ENCODE measurements at regions not wholly inside any gene's neighbourhood (a gene's known extent, or its start where the extent isn't known, plus 50 kb on each side); places are given as distances from the start of the nearest gene placed in this dataset.

GRCh38 chr6:155985660-155986138, 530.1 kb upstream of the NOX3 start:
- H3K4me1 Mint-ChIP-seq = peaks cover 20% of the 10 kb centered on the region
- no peak for TF ChIP-seq CTCF (IDR thresholded peaks at IDR 0.05; ENCODE audit: unreplicated experiment in 3 of 3)
- H3K36me3 Mint-ChIP-seq (ENCODE audit: low read depth) = no peaks in the 10 kb centered on the region
- no peaks in the 10 kb centered on the region for H3K9me3 Mint-ChIP-seq
- H3K27me3 Mint-ChIP-seq (ENCODE audit: low read depth) = peaks cover 7% of the 10 kb centered on the region
- H3K4me3 Mint-ChIP-seq = no peak overlapping the region
- peak overlapping the region in 2 of 3 experiments; percentile 25 to 40 for H3K27ac Mint-ChIP-seq

GRCh38 chr6:155980768-155981079, 525.1 kb upstream of the NOX3 start:
- Mint-ChIP-seq H3K36me3 (ENCODE audit: low read depth) (no peaks in the 10 kb centered on the region), H3K9me3 (no peaks in the 10 kb centered on the region), H3K27ac (peak overlapping the region in 1 of 3 experiments; percentile 9), H3K27me3 (ENCODE audit: low read depth) (peaks cover 7% of the 10 kb centered on the region), H3K4me1 (peaks cover 33% of the 10 kb centered on the region), H3K4me3 (no peak overlapping the region)
- TF ChIP-seq CTCF (IDR thresholded peaks at IDR 0.05; ENCODE audit: unreplicated experiment in 3 of 3) = no peak

GRCh38 chr6:155980014-155980767, 524.6 kb upstream of the NOX3 start:
- no peaks in the 10 kb centered on the region for H3K9me3 Mint-ChIP-seq
- no peak overlapping the region for H3K27ac Mint-ChIP-seq
- peaks cover 27% of the 10 kb centered on the region for H3K4me1 Mint-ChIP-seq
- H3K27me3 Mint-ChIP-seq (ENCODE audit: low read depth) = peaks cover 7% of the 10 kb centered on the region
- no peaks in the 10 kb centered on the region for H3K36me3 Mint-ChIP-seq (ENCODE audit: low read depth)
- no peak for TF ChIP-seq CTCF (IDR thresholded peaks at IDR 0.05; ENCODE audit: unreplicated experiment in 3 of 3)
- no peak overlapping the region for H3K4me3 Mint-ChIP-seq

- H3K27ac Mint-ChIP-seq = no peak overlapping the region
Measured at GRCh38 chr6:155975506-155975905, 519.9 kb upstream of the NOX3 start.

GRCh38 chr6:155974811-155975323, 519.2 kb upstream of the NOX3 start:
- no peak for TF ChIP-seq CTCF (IDR thresholded peaks at IDR 0.05; ENCODE audit: unreplicated experiment in 3 of 3)
- H3K27me3 Mint-ChIP-seq (ENCODE audit: low read depth) = peaks cover 8% of the 10 kb centered on the region
- no peaks in the 10 kb centered on the region for H3K9me3 Mint-ChIP-seq
- no peaks in the 10 kb centered on the region for H3K36me3 Mint-ChIP-seq (ENCODE audit: low read depth)
- H3K4me3 Mint-ChIP-seq = no peak overlapping the region
- H3K4me1 Mint-ChIP-seq = peaks cover 37% of the 10 kb centered on the region
- H3K27ac Mint-ChIP-seq = peak overlapping the region in 2 of 3 experiments; percentile 55 to 68

More at GRCh38 chr6:155975506-155975905, 519.9 kb upstream of the NOX3 start:
- Mint-ChIP-seq H3K4me1 (peaks cover 40% of the 10 kb centered on the region), H3K4me3 (no peak overlapping the region), H3K9me3 (no peaks in the 10 kb centered on the region), H3K36me3 (ENCODE audit: low read depth) (no peaks in the 10 kb centered on the region), H3K27me3 (ENCODE audit: low read depth) (peaks cover 8% of the 10 kb centered on the region)
- no peak for TF ChIP-seq CTCF (IDR thresholded peaks at IDR 0.05; ENCODE audit: unreplicated experiment in 3 of 3)

- TF ChIP-seq CTCF (IDR thresholded peaks at IDR 0.05; ENCODE audit: unreplicated experiment in 3 of 3) = no peak
- Mint-ChIP-seq H3K27me3 (ENCODE audit: low read depth) (peaks cover 8% of the 10 kb centered on the region), H3K4me1 (peaks cover 35% of the 10 kb centered on the region), H3K4me3 (no peak overlapping the region), H3K27ac (peak overlapping the region in 1 of 3 experiments; percentile 68), H3K9me3 (no peaks in the 10 kb centered on the region), H3K36me3 (ENCODE audit: low read depth) (no peaks in the 10 kb centered on the region)
Measured at GRCh38 chr6:155974359-155974758, 518.7 kb upstream of the NOX3 start.
